OCI-LY1 (cell line): ENCODE measurements at regions not wholly inside any gene's neighbourhood (a gene's known extent, or its start where the extent isn't known, plus 50 kb on each side); places are given as distances from the start of the nearest gene placed in this dataset.

Experiments
- H2AFZ ChIP-seq: fragments of 200-600 bp; sonication (generic), shearing (Covaris generic); 2 replicates; pipeline ENCODE4 v1.6.0; 2014; ENCODE audit warnings: antibody characterized with exemption, mild to moderate bottlenecking, low read length
- H3F3A ChIP-seq: fragments of 200-600 bp; sonication (generic), shearing (Covaris generic); 2 replicates; pipeline ENCODE4 v1.6.0; 2014; ENCODE audit warnings: mild to moderate bottlenecking, antibody characterized with exemption, low read length, moderate library complexity; ENCODE audit not compliant: insufficient read depth
- H3K27ac ChIP-seq: fragments of 200-600 bp; sonication (generic); 2 replicates; pipeline ENCODE4 v1.5.1; 2014; ENCODE audit warnings: low read length, mixed run types, mild to moderate bottlenecking, low read depth; ENCODE audit not compliant: poor library complexity, severe bottlenecking
- H3K27me3 ChIP-seq: fragments of 200-600 bp; sonication (generic); 2 replicates; pipeline ENCODE4 v1.6.0; 2014; ENCODE audit warnings: antibody characterized with exemption, mild to moderate bottlenecking, low read length, moderate library complexity; ENCODE audit not compliant: insufficient read depth
- H3K36me3 ChIP-seq: fragments of 200-600 bp; sonication (generic); 2 replicates; pipeline ENCODE4 v1.6.1; 2014; ENCODE audit warnings: mild to moderate bottlenecking, antibody characterized with exemption, low read length, moderate library complexity, mixed read lengths; ENCODE audit not compliant: insufficient read depth
- H3K4me1 ChIP-seq: fragments of 200-600 bp; sonication (generic); 2 replicates; pipeline ENCODE4 v1.5.1; 2014; ENCODE audit warnings: mild to moderate bottlenecking, low read length, moderate library complexity; ENCODE audit not compliant: insufficient read depth, severe bottlenecking
- H3K4me2 ChIP-seq: fragments of 200-600 bp; sonication (generic), shearing (Covaris generic); 2 replicates; pipeline ENCODE4 v1.6.1; 2014; ENCODE audit warnings: low read length
- H3K4me3 ChIP-seq: fragments of 200-600 bp; sonication (generic); 2 replicates; pipeline ENCODE4 v1.5.1; 2014; ENCODE audit warnings: low read length, low read depth, mild to moderate bottlenecking, mixed read lengths; ENCODE audit not compliant: poor library complexity, severe bottlenecking
- H3K79me2 ChIP-seq: fragments of 200-600 bp; shearing (Covaris generic); 2 replicates; pipeline ENCODE4 v1.6.1; 2016; ENCODE audit warnings: mixed run types, low read length, mixed read lengths; ENCODE audit not compliant: insufficient read depth
- H3K9ac ChIP-seq: fragments of 200-600 bp; sonication (generic), shearing (Covaris generic); 2 replicates; pipeline ENCODE4 v1.6.1; 2014; ENCODE audit warnings: mild to moderate bottlenecking, low read length, mixed read lengths
- H3K9me2 ChIP-seq: fragments of 200-600 bp; sonication (generic), shearing (Covaris generic); 2 replicates; pipeline ENCODE4 v1.6.1; 2014; ENCODE audit warnings: low read depth, mild to moderate bottlenecking, low read length, mixed read lengths
- H3K9me3 ChIP-seq: fragments of 200-600 bp; shearing (Covaris generic); 2 replicates; pipeline ENCODE4 v1.6.1; 2014; ENCODE audit warnings: low read length, mixed read lengths
- H4K20me1 ChIP-seq: fragments of 200-600 bp; sonication (generic), shearing (Covaris generic); 2 replicates; pipeline ENCODE4 v1.6.0; 2016; ENCODE audit warnings: mild to moderate bottlenecking, low read length; ENCODE audit not compliant: insufficient read depth
- EZH2 ChIP-seq: fragments of 200-600 bp; sonication (generic), shearing (Covaris generic); IDR thresholded peaks from 2 replicates; pipeline ENCODE4 v1.8.0; 2017; ENCODE audit warnings: borderline replicate concordance, mixed run types, mild to moderate bottlenecking, antibody characterized with exemption, low read length, moderate library complexity, mixed read lengths
- TF ChIP-seq, protein P1 (sequence below): fragments of 200-600 bp; sonication (generic), shearing (Covaris generic); IDR thresholded peaks from 2 replicates; pipeline ENCODE4 v1.5.1; 2017; ENCODE audit warnings: mild to moderate bottlenecking, antibody characterized with exemption, low read length, moderate library complexity, mixed read lengths

DNA sequence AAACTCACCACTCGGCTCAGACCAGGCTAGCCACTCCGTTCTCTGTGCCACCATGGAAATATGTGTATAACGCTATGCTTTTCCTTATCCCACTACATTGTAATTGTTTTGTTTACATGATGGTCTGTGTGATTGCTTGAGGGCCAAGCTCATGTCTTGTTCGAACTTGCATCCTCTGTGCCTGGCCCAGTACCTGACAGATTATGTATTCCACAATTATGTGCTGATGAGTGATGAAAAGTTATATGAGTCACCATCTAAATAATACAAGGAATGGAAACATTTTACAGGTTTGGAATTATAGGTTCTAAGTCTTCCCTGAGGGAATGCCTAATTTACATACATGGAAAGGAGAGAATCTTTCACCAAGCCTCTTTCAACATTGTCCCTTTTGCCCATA, 137.4 kb downstream of the C7orf25 start:
- Histone ChIP-seq H3K9me2 (no peaks in the 10 kb centered on the region), H3F3A (no peaks in the 10 kb centered on the region), H3K9me3 (peaks cover 4% of the 10 kb centered on the region; the same call in 1 of the 2 replicates)

DNA sequence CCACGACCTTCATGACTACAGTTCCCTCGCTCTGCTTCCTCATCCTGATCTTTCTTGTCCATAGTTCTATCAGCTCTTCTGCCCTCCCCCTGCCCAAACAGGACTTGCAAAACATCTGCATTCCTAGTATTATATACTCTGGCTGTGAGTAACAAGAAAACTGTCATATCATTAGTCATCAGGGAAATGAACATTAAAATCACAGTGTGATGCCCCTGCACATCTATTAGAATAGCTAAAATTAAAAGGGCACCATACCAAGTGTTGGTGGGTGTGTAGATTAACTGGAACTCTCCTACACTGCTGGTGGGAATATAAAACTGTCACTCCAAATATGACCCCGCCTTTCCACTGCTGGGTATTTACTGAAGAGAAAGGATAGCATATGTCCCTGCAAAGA, 141.8 kb downstream of the C7orf25 start:
- Histone ChIP-seq H3K36me3 (no peaks in the 10 kb centered on the region), H3K9me2 (no peaks in the 10 kb centered on the region), H3K9me3 (no peaks in the 10 kb centered on the region), H3F3A (no peaks in the 10 kb centered on the region), H3K27me3 (no peaks in the 10 kb centered on the region), H3K9ac (no peak overlapping the region), H2AFZ (no peak overlapping the region), H3K79me2 (no peaks in the 10 kb centered on the region), H3K4me1 (no peaks in the 10 kb centered on the region), H3K27ac (no peak overlapping the region), H3K4me2 (no peak overlapping the region), H4K20me1 (no peaks in the 10 kb centered on the region), H3K4me3 (no peak overlapping the region)
- TF ChIP-seq, protein P1, sequence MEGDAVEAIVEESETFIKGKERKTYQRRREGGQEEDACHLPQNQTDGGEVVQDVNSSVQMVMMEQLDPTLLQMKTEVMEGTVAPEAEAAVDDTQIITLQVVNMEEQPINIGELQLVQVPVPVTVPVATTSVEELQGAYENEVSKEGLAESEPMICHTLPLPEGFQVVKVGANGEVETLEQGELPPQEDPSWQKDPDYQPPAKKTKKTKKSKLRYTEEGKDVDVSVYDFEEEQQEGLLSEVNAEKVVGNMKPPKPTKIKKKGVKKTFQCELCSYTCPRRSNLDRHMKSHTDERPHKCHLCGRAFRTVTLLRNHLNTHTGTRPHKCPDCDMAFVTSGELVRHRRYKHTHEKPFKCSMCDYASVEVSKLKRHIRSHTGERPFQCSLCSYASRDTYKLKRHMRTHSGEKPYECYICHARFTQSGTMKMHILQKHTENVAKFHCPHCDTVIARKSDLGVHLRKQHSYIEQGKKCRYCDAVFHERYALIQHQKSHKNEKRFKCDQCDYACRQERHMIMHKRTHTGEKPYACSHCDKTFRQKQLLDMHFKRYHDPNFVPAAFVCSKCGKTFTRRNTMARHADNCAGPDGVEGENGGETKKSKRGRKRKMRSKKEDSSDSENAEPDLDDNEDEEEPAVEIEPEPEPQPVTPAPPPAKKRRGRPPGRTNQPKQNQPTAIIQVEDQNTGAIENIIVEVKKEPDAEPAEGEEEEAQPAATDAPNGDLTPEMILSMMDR = no peak
- no peak for TF ChIP-seq EZH2

More for the DNA sequence above, 137.4 kb downstream of the C7orf25 start:
- Histone ChIP-seq H3K4me1 (no peaks in the 10 kb centered on the region), H3K27ac (no peak overlapping the region), H4K20me1 (no peaks in the 10 kb centered on the region), H2AFZ (no peak overlapping the region), H3K27me3 (no peaks in the 10 kb centered on the region), H3K79me2 (no peaks in the 10 kb centered on the region), H3K4me2 (no peak overlapping the region), H3K9ac (no peak overlapping the region), H3K36me3 (no peaks in the 10 kb centered on the region), H3K4me3 (no peak overlapping the region)
- TF ChIP-seq, protein P1 = no peak
- no peak for TF ChIP-seq EZH2

DNA sequence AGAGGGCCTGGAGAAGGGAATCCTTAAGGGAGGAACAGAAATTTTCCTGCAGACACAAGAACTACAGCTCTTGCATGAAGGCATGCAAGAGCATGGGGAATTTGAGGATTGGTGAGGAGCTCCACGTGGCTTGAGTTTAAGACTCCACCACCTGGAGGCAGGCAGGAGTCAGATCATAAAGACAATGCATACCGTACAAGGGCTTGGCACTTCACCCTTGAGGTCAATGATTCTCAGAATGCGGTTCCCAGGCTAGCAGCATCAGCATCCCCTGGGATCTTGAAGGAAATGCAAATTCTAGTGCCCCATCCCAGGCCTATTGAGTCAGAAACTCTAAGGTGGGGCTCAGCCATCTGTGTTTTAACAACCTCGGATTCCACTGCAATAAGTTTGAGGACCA, 143.8 kb downstream of the C7orf25 start:
- Histone ChIP-seq H3K27ac (no peak overlapping the region), H4K20me1 (no peaks in the 10 kb centered on the region), H3K9me3 (no peaks in the 10 kb centered on the region), H3F3A (no peaks in the 10 kb centered on the region), H3K4me3 (no peak overlapping the region), H3K36me3 (no peaks in the 10 kb centered on the region), H3K27me3 (no peaks in the 10 kb centered on the region), H3K79me2 (no peaks in the 10 kb centered on the region), H3K4me2 (no peak overlapping the region), H3K9ac (no peak overlapping the region), H3K9me2 (no peaks in the 10 kb centered on the region), H3K4me1 (no peaks in the 10 kb centered on the region), H2AFZ (no peak overlapping the region)
- TF ChIP-seq EZH2 = no peak
- TF ChIP-seq, protein P1 = no peak
